LNCaP clone FGC (cell line): ENCODE measurements at regions not wholly inside any gene's neighbourhood (a gene's known extent, or its start where the extent isn't known, plus 50 kb on each side); places are given as distances from the start of the nearest gene placed in this dataset.

Experiments
- DNase-seq: peaks from one replicate; pipeline ENCODE4 v3.0.0-alpha.2; 2011; ENCODE audit warnings: low read depth
- H3K4me3 ChIP-seq: 2 replicates; pipeline ENCODE4 v1.5.1; 2011; ENCODE audit warnings: mild to moderate bottlenecking, low read depth, low read length, control low read depth
- TF ChIP-seq, protein P1 (sequence below): IDR thresholded peaks from 2 replicates; pipeline ENCODE4 v1.5.1; 2012; ENCODE audit warnings: mild to moderate bottlenecking; ENCODE audit not compliant: control insufficient read depth, insufficient read depth; ENCODE audit errors: extremely low read depth

DNA sequence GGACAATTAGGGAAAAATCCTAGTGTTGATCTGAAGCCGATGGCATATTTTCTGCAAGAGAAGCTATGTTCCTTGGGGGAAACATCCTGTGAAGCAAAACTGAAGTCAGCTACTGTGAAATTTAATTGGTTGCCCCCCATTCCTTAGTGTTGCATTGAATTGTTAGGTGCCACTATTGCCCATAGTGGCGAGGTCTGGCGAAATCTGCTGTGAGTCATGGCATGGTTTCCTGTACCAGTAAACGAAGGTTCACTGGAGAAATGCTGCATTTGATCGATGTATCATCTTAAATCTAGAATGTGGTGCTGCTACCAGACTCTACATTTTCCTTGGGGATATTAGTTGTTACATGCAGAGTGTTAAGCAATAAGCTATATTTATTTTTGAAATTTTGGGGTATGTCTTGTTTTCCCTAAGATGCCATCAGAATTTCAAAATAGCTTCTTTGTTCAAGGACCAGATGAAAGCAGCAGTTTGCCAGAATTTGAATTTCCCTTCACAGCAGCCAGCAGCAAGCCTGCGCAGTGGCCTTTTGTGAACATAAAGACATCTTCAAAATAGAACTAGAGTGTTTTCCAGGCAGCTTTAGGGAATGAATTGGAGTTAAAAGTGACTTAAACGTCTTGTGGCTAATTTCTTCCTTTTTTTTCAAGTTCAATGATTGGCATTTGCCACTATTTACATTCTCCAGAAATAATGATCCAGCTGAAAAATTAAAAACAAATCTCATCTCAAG, 348.6 kb upstream of the COBL start:
- TF ChIP-seq, protein P1, sequence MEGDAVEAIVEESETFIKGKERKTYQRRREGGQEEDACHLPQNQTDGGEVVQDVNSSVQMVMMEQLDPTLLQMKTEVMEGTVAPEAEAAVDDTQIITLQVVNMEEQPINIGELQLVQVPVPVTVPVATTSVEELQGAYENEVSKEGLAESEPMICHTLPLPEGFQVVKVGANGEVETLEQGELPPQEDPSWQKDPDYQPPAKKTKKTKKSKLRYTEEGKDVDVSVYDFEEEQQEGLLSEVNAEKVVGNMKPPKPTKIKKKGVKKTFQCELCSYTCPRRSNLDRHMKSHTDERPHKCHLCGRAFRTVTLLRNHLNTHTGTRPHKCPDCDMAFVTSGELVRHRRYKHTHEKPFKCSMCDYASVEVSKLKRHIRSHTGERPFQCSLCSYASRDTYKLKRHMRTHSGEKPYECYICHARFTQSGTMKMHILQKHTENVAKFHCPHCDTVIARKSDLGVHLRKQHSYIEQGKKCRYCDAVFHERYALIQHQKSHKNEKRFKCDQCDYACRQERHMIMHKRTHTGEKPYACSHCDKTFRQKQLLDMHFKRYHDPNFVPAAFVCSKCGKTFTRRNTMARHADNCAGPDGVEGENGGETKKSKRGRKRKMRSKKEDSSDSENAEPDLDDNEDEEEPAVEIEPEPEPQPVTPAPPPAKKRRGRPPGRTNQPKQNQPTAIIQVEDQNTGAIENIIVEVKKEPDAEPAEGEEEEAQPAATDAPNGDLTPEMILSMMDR, result no peak
- DNase-seq, result no peak

DNA sequence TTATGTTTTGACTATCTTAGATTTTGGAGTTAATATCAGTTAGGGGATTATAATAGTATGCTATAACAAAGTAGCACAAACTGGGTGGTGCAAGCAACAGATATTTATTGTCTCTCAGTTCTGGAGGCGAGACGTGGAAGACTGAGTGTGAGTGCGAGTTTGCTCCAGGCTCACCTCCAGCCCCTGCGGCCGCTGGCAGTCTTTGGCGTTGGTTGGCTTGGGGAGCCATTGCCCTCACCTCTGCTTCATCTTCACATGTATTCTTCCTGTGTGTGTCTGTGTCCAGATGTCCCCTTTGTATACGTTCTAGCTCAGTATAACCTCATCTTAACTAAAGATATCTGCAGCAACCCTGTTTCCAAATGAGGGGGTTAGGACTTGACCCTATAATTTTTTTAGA, 343.9 kb upstream of the COBL start:
- no peak for DNase-seq
- TF ChIP-seq, protein P1, result no peak
- no peak overlapping the region for H3K4me3 ChIP-seq

More for the DNA sequence above, 348.6 kb upstream of the COBL start:
- H3K4me3 ChIP-seq, result no peak overlapping the region

DNA sequence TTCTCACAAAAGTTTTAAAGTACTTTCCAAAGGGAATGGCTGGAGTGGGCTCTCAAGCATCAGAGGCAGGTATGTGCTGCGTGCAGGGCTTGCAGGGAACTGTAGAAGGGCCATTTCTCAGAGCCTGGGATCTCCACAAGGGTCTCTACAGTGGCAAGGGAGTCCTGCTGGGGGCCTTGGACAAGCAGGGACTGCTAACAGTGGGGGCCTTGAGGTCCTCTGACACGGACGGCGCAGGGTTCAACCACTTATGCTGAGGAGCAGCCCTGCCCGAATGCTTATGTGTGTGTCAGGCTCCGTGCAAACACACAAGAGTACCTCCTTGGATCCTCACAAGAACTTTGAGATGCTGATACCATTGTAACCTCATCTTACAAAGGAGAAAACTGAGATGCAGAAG, 342.1 kb upstream of the COBL start:
- TF ChIP-seq, protein P1, result no peak
- H3K4me3 ChIP-seq, result no peak overlapping the region
- no peak for DNase-seq

DNA sequence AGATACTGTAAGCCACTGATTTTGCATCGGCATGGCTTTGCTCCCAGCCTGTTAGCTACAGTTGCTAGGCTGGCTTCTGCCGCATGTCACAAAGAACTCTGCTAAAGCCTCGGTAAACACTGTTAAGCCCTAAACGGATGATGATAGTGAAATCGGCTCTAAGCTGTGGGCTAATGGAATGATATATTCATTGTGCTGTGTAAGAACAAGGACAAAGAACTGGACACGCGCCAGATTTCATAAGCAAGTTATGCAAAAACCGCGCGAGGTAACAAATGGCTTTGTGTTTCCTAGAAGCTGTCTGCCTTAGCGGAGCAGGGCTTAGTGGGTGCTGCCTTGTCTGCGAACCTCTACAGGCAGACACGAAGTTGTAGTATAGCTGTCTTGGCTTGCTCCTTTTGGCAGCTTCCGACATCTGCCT, 331.3 kb upstream of the COBL start:
- DNase-seq, result peak; percentile 54
- no peak overlapping the region for H3K4me3 ChIP-seq
- TF ChIP-seq, protein P1, result no peak

DNA sequence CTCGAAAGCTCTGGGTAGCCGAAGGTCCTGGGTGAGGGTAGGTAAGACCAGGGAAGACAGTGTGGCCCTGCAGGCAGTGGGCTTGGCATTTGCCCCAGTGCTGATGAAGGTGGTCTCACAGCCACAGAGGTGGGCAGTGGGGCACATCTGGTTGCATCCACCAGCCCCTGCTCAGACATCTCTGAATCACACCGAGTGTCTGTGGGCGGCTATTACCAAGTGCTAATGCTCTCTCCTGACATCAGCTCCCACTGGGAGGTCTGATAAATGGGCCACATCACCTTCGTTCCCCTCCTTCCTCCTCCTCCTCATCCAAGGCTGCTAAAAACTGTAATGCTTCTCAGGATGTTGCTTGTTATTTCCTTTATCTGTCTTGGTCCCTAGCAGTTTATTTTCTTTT, 330.9 kb upstream of the COBL start:
- no peak overlapping the region for H3K4me3 ChIP-seq
- DNase-seq, result no peak
- TF ChIP-seq, protein P1, result no peak

DNA sequence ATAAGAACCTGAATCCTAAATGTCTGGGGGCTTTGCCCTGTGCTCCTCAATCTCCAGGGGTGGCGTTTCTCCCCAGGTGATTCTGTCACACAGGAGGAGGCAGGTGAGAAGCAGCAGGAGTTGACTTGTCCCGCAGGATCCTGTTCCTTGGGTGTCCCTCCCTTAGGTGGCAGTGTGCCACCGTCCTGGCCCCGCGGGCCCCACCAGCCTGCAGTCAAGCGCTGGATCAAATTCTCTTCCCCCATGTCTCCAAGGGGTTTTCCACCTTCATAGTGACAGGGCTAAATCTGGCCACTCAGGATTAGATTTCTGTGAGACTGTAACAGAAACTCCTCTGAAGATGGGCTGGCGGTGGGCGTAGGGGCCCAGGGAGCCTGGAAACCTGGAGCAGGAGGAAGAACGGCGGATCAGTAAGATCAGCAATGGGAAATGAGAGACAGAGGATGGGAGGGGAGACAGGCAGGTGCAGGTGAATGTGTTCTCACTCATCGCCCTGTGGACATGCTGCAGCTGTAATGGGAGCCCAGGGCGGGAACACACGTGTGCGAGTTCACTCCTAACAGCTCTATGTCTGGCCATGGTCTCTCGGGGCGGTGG, 329.2 kb upstream of the COBL start:
- no peak for DNase-seq
- TF ChIP-seq, protein P1, result no peak

More for the DNA sequence above, 329.2 kb upstream of the COBL start:
- H3K4me3 ChIP-seq, result no peak overlapping the region
